DND-41 (cell line): ENCODE measurements at regions not wholly inside any gene's neighbourhood (a gene's known extent, or its start where the extent isn't known, plus 50 kb on each side); places are given as distances from the start of the nearest gene placed in this dataset.

ENCODE experiments used
- ATAC-seq: fragments of 200-7000 bp; cut with Tn5 transposase; 3 replicates; pipeline ENCODE4 v1.9.1; 2021; ENCODE audit warnings: low read depth; ENCODE audit not compliant: insufficient read depth
- DNase-seq: peaks from one replicate; pipeline ENCODE4 v3.0.0-alpha.2; 2020
- H2AFZ ChIP-seq: 2 replicates; pipeline ENCODE4 v1.6.0; 2012; ENCODE audit warnings: low read depth, low read length
- H3K27ac ChIP-seq: 2 replicates; pipeline ENCODE4 v1.5.1; 2012; ENCODE audit warnings: low read length, inconsistent platforms
- H3K27me3 ChIP-seq: fragments of 200-600 bp; sonication (generic); 2 replicates; pipeline ENCODE4 v1.6.0; 2012; ENCODE audit warnings: low read length, mild to moderate bottlenecking, inconsistent platforms; ENCODE audit not compliant: insufficient read depth, poor library complexity
- H3K36me3 ChIP-seq: 2 replicates; pipeline ENCODE4 v1.5.1; 2012; ENCODE audit warnings: low read length, inconsistent platforms; ENCODE audit not compliant: insufficient read depth
- H3K4me1 ChIP-seq: 2 replicates; pipeline ENCODE4 v1.5.1; 2012; ENCODE audit warnings: mild to moderate bottlenecking, low read length; ENCODE audit not compliant: insufficient read depth
- H3K4me2 ChIP-seq: 2 replicates; pipeline ENCODE4 v1.6.0; 2012; ENCODE audit warnings: mild to moderate bottlenecking, moderate library complexity, low read length, inconsistent platforms; ENCODE audit not compliant: insufficient read depth
- H3K4me3 ChIP-seq, 2 experiments: fragments of 200-600 bp in 1 of 2; shearing (Covaris generic) in 1 of 2; 2 replicates each; pipeline ENCODE4 v1.5.1; 2012 to 2016; ENCODE audit warnings: inconsistent platforms in 2 of 2, low read length in 2 of 2, mild to moderate bottlenecking in 2 of 2, low read depth in 1 of 2, moderate library complexity in 1 of 2
- H3K79me2 ChIP-seq: 2 replicates; pipeline ENCODE4 v1.6.0; 2012; ENCODE audit warnings: low read length, inconsistent platforms; ENCODE audit not compliant: insufficient read depth
- H3K9ac ChIP-seq: 2 replicates; pipeline ENCODE4 v1.6.0; 2012; ENCODE audit warnings: low read depth, mild to moderate bottlenecking, inconsistent platforms, low read length, moderate library complexity
- H3K9me3 ChIP-seq: 2 replicates; pipeline ENCODE4 v1.5.1; 2012; ENCODE audit warnings: low read length, moderate library complexity, mild to moderate bottlenecking, inconsistent platforms; ENCODE audit not compliant: insufficient read depth, severe bottlenecking
- H4K20me1 ChIP-seq: 2 replicates; pipeline ENCODE4 v1.6.0; 2012; ENCODE audit warnings: low read length; ENCODE audit not compliant: insufficient read depth
- EZH2 ChIP-seq: IDR thresholded peaks from 3 replicates; pipeline ENCODE4 v1.6.1; 2012; ENCODE audit warnings: borderline replicate concordance, low read depth, mild to moderate bottlenecking, moderate library complexity, low read length, inconsistent platforms; ENCODE audit not compliant: severe bottlenecking
- TF ChIP-seq, protein P1 (sequence below): IDR thresholded peaks from 2 replicates; pipeline ENCODE4 v1.5.1; 2012; ENCODE audit warnings: borderline replicate concordance, low read length, moderate library complexity, mild to moderate bottlenecking; ENCODE audit not compliant: poor library complexity, severe bottlenecking; ENCODE audit errors: extremely low read depth

GRCh38 chr2:195016841-195017240 is 640.2 kb upstream of the SLC39A10 start:
- H4K20me1 ChIP-seq = no peaks in the 10 kb centered on the region
- no peak overlapping the region for H3K27ac ChIP-seq
- H3K36me3 ChIP-seq = no peaks in the 10 kb centered on the region
- no peak for ATAC-seq
- H3K79me2 ChIP-seq = no peaks in the 10 kb centered on the region
- no peaks in the 10 kb centered on the region for H3K9me3 ChIP-seq
- no peaks in the 10 kb centered on the region for H3K27me3 ChIP-seq
- DNase-seq = no peak
- H3K4me2 ChIP-seq = no peak overlapping the region
- TF ChIP-seq, protein P1, sequence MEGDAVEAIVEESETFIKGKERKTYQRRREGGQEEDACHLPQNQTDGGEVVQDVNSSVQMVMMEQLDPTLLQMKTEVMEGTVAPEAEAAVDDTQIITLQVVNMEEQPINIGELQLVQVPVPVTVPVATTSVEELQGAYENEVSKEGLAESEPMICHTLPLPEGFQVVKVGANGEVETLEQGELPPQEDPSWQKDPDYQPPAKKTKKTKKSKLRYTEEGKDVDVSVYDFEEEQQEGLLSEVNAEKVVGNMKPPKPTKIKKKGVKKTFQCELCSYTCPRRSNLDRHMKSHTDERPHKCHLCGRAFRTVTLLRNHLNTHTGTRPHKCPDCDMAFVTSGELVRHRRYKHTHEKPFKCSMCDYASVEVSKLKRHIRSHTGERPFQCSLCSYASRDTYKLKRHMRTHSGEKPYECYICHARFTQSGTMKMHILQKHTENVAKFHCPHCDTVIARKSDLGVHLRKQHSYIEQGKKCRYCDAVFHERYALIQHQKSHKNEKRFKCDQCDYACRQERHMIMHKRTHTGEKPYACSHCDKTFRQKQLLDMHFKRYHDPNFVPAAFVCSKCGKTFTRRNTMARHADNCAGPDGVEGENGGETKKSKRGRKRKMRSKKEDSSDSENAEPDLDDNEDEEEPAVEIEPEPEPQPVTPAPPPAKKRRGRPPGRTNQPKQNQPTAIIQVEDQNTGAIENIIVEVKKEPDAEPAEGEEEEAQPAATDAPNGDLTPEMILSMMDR = no peak
- TF ChIP-seq EZH2 = no peak
- H3K4me3 ChIP-seq = no peak overlapping the region
- no peaks in the 10 kb centered on the region for H3K4me1 ChIP-seq
- no peak overlapping the region for H3K9ac ChIP-seq
- no peak overlapping the region for H2AFZ ChIP-seq

GRCh38 chr2:195009202-195009601 is 647.8 kb upstream of the SLC39A10 start:
- H3K4me3 ChIP-seq = no peak overlapping the region
- no peaks in the 10 kb centered on the region for H3K4me1 ChIP-seq
- no peak overlapping the region for H3K9ac ChIP-seq
- no peaks in the 10 kb centered on the region for H3K79me2 ChIP-seq
- no peaks in the 10 kb centered on the region for H4K20me1 ChIP-seq
- H3K27me3 ChIP-seq = no peaks in the 10 kb centered on the region
- H3K27ac ChIP-seq = no peak overlapping the region
- no peak for DNase-seq
- no peaks in the 10 kb centered on the region for H3K36me3 ChIP-seq
- peak overlapping the region; percentile 34; the same call in 1 of the 2 replicates for H2AFZ ChIP-seq
- H3K4me2 ChIP-seq = no peak overlapping the region
- H3K9me3 ChIP-seq = no peaks in the 10 kb centered on the region
- ATAC-seq = no peak
- TF ChIP-seq, protein P1 = no peak
- no peak for TF ChIP-seq EZH2

GRCh38 chr2:195006856-195007255 is 650.2 kb upstream of the SLC39A10 start:
- ATAC-seq = no peak
- no peaks in the 10 kb centered on the region for H4K20me1 ChIP-seq

More at GRCh38 chr2:195006856-195007255, 650.2 kb upstream of the SLC39A10 start:
- Histone ChIP-seq H3K9me3 (no peaks in the 10 kb centered on the region), H3K4me2 (no peak overlapping the region), H3K27ac (no peak overlapping the region), H3K79me2 (no peaks in the 10 kb centered on the region), H3K27me3 (no peaks in the 10 kb centered on the region), H3K9ac (no peak overlapping the region), H2AFZ (no peak overlapping the region), H3K36me3 (no peaks in the 10 kb centered on the region), H3K4me1 (no peaks in the 10 kb centered on the region), H3K4me3 (no peak overlapping the region)
- TF ChIP-seq, protein P1 = no peak
- TF ChIP-seq EZH2 = no peak
- DNase-seq = no peak
